ENCODE measurements at regions not wholly inside any gene's neighbourhood (a gene's known extent, or its start where the extent isn't known, plus 50 kb on each side); places are given as distances from the start of the nearest gene placed in this dataset.

DNA sequence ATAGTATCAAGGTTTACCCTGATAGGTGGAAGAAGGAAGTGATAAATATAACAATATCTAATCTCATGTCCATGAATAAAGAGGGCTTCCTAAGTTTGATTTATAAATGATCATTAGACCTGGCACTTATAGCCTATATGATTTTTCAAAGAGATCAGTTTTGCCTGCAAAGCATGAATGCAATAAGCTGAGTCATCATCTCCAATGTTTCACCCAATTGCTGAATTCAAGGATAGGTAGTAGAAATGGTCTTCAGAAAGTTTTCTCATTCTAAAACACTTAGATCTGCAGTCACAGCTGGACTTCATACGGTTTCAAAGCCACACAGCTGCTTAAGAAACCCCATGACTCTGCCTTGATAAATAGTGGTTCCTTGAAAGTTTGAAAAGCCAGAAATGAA, 1722.8 kb downstream of the MAT2B start:
- no peak overlapping the region for H3K27ac ChIP-seq (ENCODE audit: insufficient read depth, low read length, poor library complexity, severe bottlenecking)
- DNase-seq (no peak), ATAC-seq (ENCODE audit: low read depth in 2 of 2) (no peak)
- peaks cover 0 to 11% (median 5%) of the 10 kb centered on the region in 7 donors for H3K9me3 Mint-ChIP-seq
- H3K27me3 ChIP-seq (ENCODE audit: control insufficient read depth, insufficient read depth, low read length), result no peaks in the 10 kb centered on the region
- peaks cover 0 to 4% (median 0%) of the 10 kb centered on the region in 4 donors for H3K4me1 Mint-ChIP-seq
- H3K9me3 ChIP-seq (ENCODE audit: control insufficient read depth in 2 of 2, low read length in 2 of 2), result no peaks in the 10 kb centered on the region
- no peak overlapping the region for H3K27ac Mint-ChIP-seq
- H3K4me3 Mint-ChIP-seq, result no peak overlapping the region
- no peaks in the 10 kb centered on the region for H3K36me3 ChIP-seq (ENCODE audit: control insufficient read depth, insufficient read depth, low read length)
- H3K27me3 Mint-ChIP-seq, result no peaks in the 10 kb centered on the region
- H3K4me1 ChIP-seq (ENCODE audit: control insufficient read depth, insufficient read depth, low read length, poor library complexity, severe bottlenecking), result no peaks in the 10 kb centered on the region
- no peaks in the 10 kb centered on the region for H3K36me3 Mint-ChIP-seq
- H3K4me3 ChIP-seq (ENCODE audit: low read depth, low read length), result no peak overlapping the region

DNA sequence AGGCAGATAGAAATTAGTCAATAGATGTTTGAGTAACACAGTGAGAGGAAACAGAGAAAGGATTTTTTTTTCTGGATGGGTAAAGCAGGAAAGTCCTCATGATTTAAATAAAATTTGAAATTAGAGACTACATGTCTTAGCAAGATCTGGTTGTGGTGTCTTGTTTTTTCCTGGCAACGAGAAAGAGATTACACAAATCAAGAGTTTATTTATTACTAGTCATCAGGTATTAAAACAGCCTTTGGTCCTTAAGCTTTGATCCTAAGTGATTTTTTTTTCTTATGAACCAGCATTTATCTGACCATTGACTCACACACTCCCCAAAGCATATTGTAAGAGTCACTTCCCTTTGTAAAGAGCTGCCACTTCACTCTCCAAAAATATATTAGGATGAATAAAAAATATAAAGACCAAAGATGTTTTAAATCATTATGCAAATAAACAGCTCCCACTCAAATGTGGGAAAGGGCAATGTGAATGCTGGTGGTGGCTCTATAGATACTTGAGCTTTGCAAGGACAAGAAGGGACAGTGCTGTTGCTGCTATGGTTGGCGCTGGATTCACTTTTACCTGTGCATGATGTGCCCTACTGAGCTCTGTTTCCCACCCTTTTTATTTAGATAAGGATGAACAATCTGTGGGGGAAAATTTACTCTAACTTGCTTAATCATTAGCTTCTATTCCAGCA, 1726.5 kb downstream of the MAT2B start:
- Histone ChIP-seq H3K4me3 (ENCODE audit: low read depth, low read length) (no peak overlapping the region), H3K36me3 (ENCODE audit: control insufficient read depth, insufficient read depth, low read length) (no peaks in the 10 kb centered on the region), H3K27ac (ENCODE audit: insufficient read depth, low read length, poor library complexity, severe bottlenecking) (no peak overlapping the region), H3K9me3 (ENCODE audit: control insufficient read depth in 2 of 2, low read length in 2 of 2) (no peaks in the 10 kb centered on the region), H3K27me3 (ENCODE audit: control insufficient read depth, insufficient read depth, low read length) (no peaks in the 10 kb centered on the region), H3K4me1 (ENCODE audit: control insufficient read depth, insufficient read depth, low read length, poor library complexity, severe bottlenecking) (no peaks in the 10 kb centered on the region)
- Mint-ChIP-seq H3K27ac (no peak overlapping the region), H3K27me3 (no peaks in the 10 kb centered on the region), H3K4me3 (no peak overlapping the region), H3K36me3 (no peaks in the 10 kb centered on the region), H3K4me1 (peaks cover 0 to 4% (median 0%) of the 10 kb centered on the region in 4 donors), H3K9me3 (peaks cover 0 to 22% (median 3%) of the 10 kb centered on the region in 7 donors)
- ATAC-seq (ENCODE audit: low read depth in 2 of 2) (no peak), DNase-seq (no peak)

DNA sequence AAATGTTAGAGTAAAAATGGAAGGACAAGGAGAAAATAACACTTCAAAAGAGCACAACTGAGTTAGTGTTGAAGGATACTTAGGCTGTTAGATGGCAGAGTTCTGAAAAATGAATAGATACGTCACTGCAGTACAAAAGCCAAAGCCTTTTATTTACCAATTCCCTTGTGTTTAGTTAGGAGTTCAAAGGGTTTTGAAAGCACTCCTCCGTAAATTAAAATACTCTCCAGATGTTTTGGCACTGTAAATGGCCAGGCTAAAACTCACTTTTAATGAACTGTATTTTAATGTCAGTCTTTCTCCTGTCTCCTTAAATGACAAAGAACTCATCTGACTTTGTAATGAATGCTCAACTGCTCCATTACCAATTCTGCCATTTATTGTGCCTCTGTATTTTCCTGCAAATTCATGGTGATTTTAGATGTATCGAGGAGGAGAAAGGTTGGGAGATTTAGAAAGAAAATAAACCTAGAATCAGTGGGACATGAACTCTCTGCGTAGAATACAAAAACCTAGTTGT, 1727.2 kb downstream of the MAT2B start:
- peaks cover 0 to 26% (median 1%) of the 10 kb centered on the region in 7 donors for H3K9me3 Mint-ChIP-seq
- no peak overlapping the region for H3K27ac Mint-ChIP-seq
- H3K4me3 Mint-ChIP-seq, result no peak overlapping the region
- peaks cover 0 to 4% (median 0%) of the 10 kb centered on the region in 4 donors for H3K4me1 Mint-ChIP-seq
- no peaks in the 10 kb centered on the region for H3K27me3 Mint-ChIP-seq
- Histone ChIP-seq H3K27ac (ENCODE audit: insufficient read depth, low read length, poor library complexity, severe bottlenecking) (no peak overlapping the region), H3K36me3 (ENCODE audit: control insufficient read depth, insufficient read depth, low read length) (no peaks in the 10 kb centered on the region), H3K27me3 (ENCODE audit: control insufficient read depth, insufficient read depth, low read length) (no peaks in the 10 kb centered on the region), H3K4me1 (ENCODE audit: control insufficient read depth, insufficient read depth, low read length, poor library complexity, severe bottlenecking) (no peaks in the 10 kb centered on the region), H3K4me3 (ENCODE audit: low read depth, low read length) (no peak overlapping the region), H3K9me3 (ENCODE audit: control insufficient read depth in 2 of 2, low read length in 2 of 2) (no peaks in the 10 kb centered on the region)
- H3K36me3 Mint-ChIP-seq, result no peaks in the 10 kb centered on the region
- DNase-seq, result no peak
- no peak for ATAC-seq (ENCODE audit: low read depth in 2 of 2)

DNA sequence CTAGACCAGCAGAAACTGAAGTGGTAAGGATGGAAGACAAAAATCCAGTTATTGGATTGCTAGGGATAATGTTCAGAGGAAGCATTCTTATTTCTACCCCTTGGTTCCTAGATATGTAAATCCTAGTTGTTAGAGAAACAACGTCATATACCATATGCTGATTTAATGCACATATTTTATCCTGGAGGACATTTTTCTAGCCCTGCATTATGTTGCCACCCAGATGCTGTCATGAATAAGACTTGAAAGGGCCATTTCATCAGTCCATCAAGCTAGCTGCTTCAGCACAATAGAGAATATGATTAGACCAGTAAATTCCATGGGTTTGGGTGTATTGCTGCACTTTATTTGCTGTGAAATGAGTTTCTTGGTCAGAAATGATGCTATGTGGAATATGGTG, 1736.4 kb downstream of the MAT2B start:
- DNase-seq, result no peak
- Mint-ChIP-seq H3K27ac (no peak overlapping the region), H3K9me3 (peaks cover 3 to 24% (median 8%) of the 10 kb centered on the region in 7 donors), H3K36me3 (no peaks in the 10 kb centered on the region), H3K4me1 (no peaks in the 10 kb centered on the region), H3K4me3 (no peak overlapping the region), H3K27me3 (no peaks in the 10 kb centered on the region)
- H3K27me3 ChIP-seq (ENCODE audit: control insufficient read depth, insufficient read depth, low read length), result no peaks in the 10 kb centered on the region
- H3K36me3 ChIP-seq (ENCODE audit: control insufficient read depth, insufficient read depth, low read length), result no peaks in the 10 kb centered on the region
- no peaks in the 10 kb centered on the region for H3K4me1 ChIP-seq (ENCODE audit: control insufficient read depth, insufficient read depth, low read length, poor library complexity, severe bottlenecking)
- H3K27ac ChIP-seq (ENCODE audit: insufficient read depth, low read length, poor library complexity, severe bottlenecking), result no peak overlapping the region
- H3K9me3 ChIP-seq (ENCODE audit: control insufficient read depth in 2 of 2, low read length in 2 of 2), result no peaks in the 10 kb centered on the region
- ATAC-seq (ENCODE audit: low read depth in 2 of 2), result no peak
- H3K4me3 ChIP-seq (ENCODE audit: low read depth, low read length), result no peak overlapping the region

DNA sequence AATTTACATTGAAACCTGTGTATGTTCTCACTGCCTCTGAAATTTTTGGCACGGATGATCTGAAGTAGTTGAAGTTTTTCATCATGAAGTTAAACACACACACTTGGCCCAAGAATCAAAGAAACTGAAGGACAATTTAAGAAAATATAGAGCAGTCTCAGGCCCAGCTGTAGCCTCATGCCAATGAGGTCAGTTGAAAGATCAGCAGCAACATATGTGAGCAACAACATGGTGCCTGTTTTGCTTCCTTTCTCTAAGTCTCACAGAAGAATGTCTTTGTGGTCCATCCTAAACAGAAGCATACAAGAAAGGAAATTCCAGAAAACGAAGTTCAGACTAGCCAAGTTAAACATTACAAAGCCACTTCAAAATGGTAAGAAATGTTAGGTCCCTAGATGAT, 1737.2 kb downstream of the MAT2B start:
- no peak overlapping the region for H3K4me3 ChIP-seq (ENCODE audit: low read depth, low read length)
- no peaks in the 10 kb centered on the region for H3K36me3 Mint-ChIP-seq

DNA sequence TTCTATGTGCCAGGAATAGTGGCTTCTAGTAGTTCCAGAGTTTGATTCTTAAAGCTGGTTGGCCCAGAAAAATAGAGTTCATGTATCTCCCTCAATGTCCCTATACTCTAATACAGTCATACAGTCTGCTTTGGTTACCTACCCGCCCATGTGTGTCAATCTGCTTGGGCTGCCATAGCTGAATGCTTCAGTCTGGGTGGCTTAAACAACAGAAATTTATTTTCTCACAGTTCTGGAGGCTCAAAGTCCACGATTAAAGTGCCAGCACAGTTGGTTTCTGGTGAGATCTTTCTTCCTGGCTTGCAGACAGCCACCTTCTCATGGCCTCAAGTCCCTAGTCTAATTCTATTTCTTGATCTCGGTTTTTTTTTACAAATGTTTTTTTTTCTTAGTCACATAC, 1739.0 kb downstream of the MAT2B start:
- H3K4me3 ChIP-seq (ENCODE audit: low read depth, low read length), result no peak overlapping the region
- H3K9me3 Mint-ChIP-seq, result peaks cover 0 to 9% (median 7%) of the 10 kb centered on the region in 7 donors
- H3K4me1 Mint-ChIP-seq, result no peaks in the 10 kb centered on the region
- H3K36me3 Mint-ChIP-seq, result no peaks in the 10 kb centered on the region
- no peaks in the 10 kb centered on the region for H3K9me3 ChIP-seq (ENCODE audit: control insufficient read depth in 2 of 2, low read length in 2 of 2)
- H3K4me3 Mint-ChIP-seq, result no peak overlapping the region
- ATAC-seq (ENCODE audit: low read depth in 2 of 2), result no peak
- H3K27ac ChIP-seq (ENCODE audit: insufficient read depth, low read length, poor library complexity, severe bottlenecking), result no peak overlapping the region
- DNase-seq, result no peak
- no peaks in the 10 kb centered on the region for H3K27me3 ChIP-seq (ENCODE audit: control insufficient read depth, insufficient read depth, low read length)
- no peaks in the 10 kb centered on the region for H3K27me3 Mint-ChIP-seq
- H3K4me1 ChIP-seq (ENCODE audit: control insufficient read depth, insufficient read depth, low read length, poor library complexity, severe bottlenecking), result no peaks in the 10 kb centered on the region
- no peak overlapping the region for H3K27ac Mint-ChIP-seq
- no peaks in the 10 kb centered on the region for H3K36me3 ChIP-seq (ENCODE audit: control insufficient read depth, insufficient read depth, low read length)

More for the DNA sequence above, 1737.2 kb downstream of the MAT2B start:
- no peak for DNase-seq
- no peak overlapping the region for H3K27ac Mint-ChIP-seq
- Histone ChIP-seq H3K27me3 (ENCODE audit: control insufficient read depth, insufficient read depth, low read length) (no peaks in the 10 kb centered on the region), H3K27ac (ENCODE audit: insufficient read depth, low read length, poor library complexity, severe bottlenecking) (no peak overlapping the region), H3K36me3 (ENCODE audit: control insufficient read depth, insufficient read depth, low read length) (no peaks in the 10 kb centered on the region), H3K9me3 (ENCODE audit: control insufficient read depth in 2 of 2, low read length in 2 of 2) (no peaks in the 10 kb centered on the region), H3K4me1 (ENCODE audit: control insufficient read depth, insufficient read depth, low read length, poor library complexity, severe bottlenecking) (no peaks in the 10 kb centered on the region)
- peak overlapping the region in 1 of 4 donors; percentile 64 for H3K4me3 Mint-ChIP-seq
- H3K4me1 Mint-ChIP-seq, result no peaks in the 10 kb centered on the region
- H3K9me3 Mint-ChIP-seq, result peaks cover 3 to 18% (median 8%) of the 10 kb centered on the region in 7 donors
- no peaks in the 10 kb centered on the region for H3K27me3 Mint-ChIP-seq
- no peak for ATAC-seq (ENCODE audit: low read depth in 2 of 2)

DNA sequence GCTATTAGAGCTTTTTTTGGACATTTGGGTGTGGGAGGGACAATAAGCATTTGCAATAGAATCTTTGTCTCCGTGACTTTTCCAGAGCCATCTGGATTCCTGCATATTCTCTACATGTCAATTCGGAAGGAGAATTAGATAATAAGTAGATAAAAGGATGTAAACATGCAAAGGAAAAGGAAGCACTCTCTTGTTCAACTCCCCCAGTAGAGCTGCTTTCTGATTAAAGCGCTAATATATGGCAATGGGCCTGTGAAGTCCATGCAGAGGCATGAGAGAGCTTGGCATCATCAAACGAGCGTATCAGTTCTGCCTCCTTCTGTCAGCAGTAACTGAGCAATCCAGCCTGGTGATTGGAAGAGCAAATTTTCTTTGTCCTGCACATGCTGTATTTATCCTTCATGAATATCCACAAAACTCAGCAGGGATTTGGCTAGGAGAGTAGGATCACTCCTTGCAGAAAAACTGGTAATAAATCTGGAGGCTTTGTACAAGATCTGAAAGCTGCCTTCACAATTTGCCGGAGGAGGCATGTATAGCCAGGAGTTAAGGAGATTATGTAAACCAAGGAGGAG, 1752.9 kb downstream of the MAT2B start:
- Histone ChIP-seq H3K36me3 (ENCODE audit: control insufficient read depth, insufficient read depth, low read length) (no peaks in the 10 kb centered on the region), H3K4me3 (ENCODE audit: low read depth, low read length) (no peak overlapping the region)
- no peak overlapping the region for H3K4me3 Mint-ChIP-seq

DNA sequence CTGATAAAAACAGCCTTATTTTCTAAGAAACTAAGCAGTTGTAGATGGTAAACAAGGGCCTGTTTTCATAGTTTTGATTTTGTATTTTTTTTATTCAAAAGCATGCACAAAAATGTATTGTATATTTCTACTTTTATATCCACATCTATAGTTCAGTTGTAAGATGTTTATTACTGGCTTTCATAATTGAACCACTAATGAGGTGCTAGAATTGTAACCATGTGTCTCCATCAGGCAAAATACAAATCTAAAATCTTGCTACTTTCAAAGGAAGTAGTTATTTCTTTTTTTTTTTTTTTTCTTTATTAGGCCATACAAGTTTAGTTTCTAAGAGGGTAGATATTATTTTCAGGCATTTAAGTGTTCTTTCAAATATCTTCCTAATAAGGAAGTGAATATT, 1755.0 kb downstream of the MAT2B start:
- H3K4me3 Mint-ChIP-seq, result no peak overlapping the region
- H3K4me1 ChIP-seq (ENCODE audit: control insufficient read depth, insufficient read depth, low read length, poor library complexity, severe bottlenecking), result no peaks in the 10 kb centered on the region

More for the DNA sequence above, 1752.9 kb downstream of the MAT2B start:
- H3K27me3 ChIP-seq (ENCODE audit: control insufficient read depth, insufficient read depth, low read length), result no peaks in the 10 kb centered on the region
- H3K27ac ChIP-seq (ENCODE audit: insufficient read depth, low read length, poor library complexity, severe bottlenecking), result no peak overlapping the region
- peaks cover 0 to 26% (median 7%) of the 10 kb centered on the region in 7 donors for H3K9me3 Mint-ChIP-seq
- H3K27me3 Mint-ChIP-seq, result no peaks in the 10 kb centered on the region
- H3K4me1 ChIP-seq (ENCODE audit: control insufficient read depth, insufficient read depth, low read length, poor library complexity, severe bottlenecking), result no peaks in the 10 kb centered on the region
- no peaks in the 10 kb centered on the region for H3K36me3 Mint-ChIP-seq
- H3K27ac Mint-ChIP-seq, result no peak overlapping the region
- peaks cover 0 to 2% of the 10 kb centered on the region in 2 experiments for H3K9me3 ChIP-seq (ENCODE audit: control insufficient read depth in 2 of 2, low read length in 2 of 2)
- no peak for ATAC-seq (ENCODE audit: low read depth in 2 of 2)
- DNase-seq, result no peak
- H3K4me1 Mint-ChIP-seq, result no peaks in the 10 kb centered on the region

More for the DNA sequence above, 1755.0 kb downstream of the MAT2B start:
- H3K4me1 Mint-ChIP-seq, result no peaks in the 10 kb centered on the region
- H3K27ac Mint-ChIP-seq, result no peak overlapping the region
- H3K9me3 Mint-ChIP-seq, result peaks cover 0 to 32% (median 13%) of the 10 kb centered on the region in 7 donors
- Histone ChIP-seq H3K9me3 (ENCODE audit: control insufficient read depth in 2 of 2, low read length in 2 of 2) (peaks cover 0 to 2% of the 10 kb centered on the region in 2 experiments), H3K4me3 (ENCODE audit: low read depth, low read length) (no peak overlapping the region), H3K36me3 (ENCODE audit: control insufficient read depth, insufficient read depth, low read length) (no peaks in the 10 kb centered on the region), H3K27ac (ENCODE audit: insufficient read depth, low read length, poor library complexity, severe bottlenecking) (no peak overlapping the region), H3K27me3 (ENCODE audit: control insufficient read depth, insufficient read depth, low read length) (no peaks in the 10 kb centered on the region)
- DNase-seq, result no peak
- no peaks in the 10 kb centered on the region for H3K27me3 Mint-ChIP-seq
- no peak for ATAC-seq (ENCODE audit: low read depth in 2 of 2)
- H3K36me3 Mint-ChIP-seq, result no peaks in the 10 kb centered on the region
